Activated CD4-positive, CD25-positive, alpha-beta regulatory T cell treated with anti-CD3 and anti-CD28 coated beads, Interleukin-2, amount 50 U/mL, for 24 hours (primary cell): ENCODE measurements at regions not wholly inside any gene's neighbourhood (a gene's known extent, or its start where the extent isn't known, plus 50 kb on each side); places are given as distances from the start of the nearest gene placed in this dataset.
A peak's percentile ranks its signal among the peaks of the same experiment; 100 is the strongest.
"Not testable (repeated sequence)": the region's sequence is repeated elsewhere in the genome, so short reads cannot be mapped to it uniquely, and the experiment has no call there.

Source experiments
- ATAC-seq, 2 donors: fragments of 150-1000 bp; cut with Tn5 transposase; one replicate each; pipeline ENCODE4 v1.10.0; 2021; ENCODE audit warnings: mild to moderate bottlenecking in 1 of 2, moderate library complexity in 1 of 2

- ATAC-seq: no peak
Observed at GRCh38 chr12:22115711-22116110, 69.7 kb downstream of the CMAS start.

GRCh38 chr12:22116376-22116775 lies 70.4 kb downstream of the CMAS start:
- no peak for ATAC-seq

GRCh38 chr12:22117563-22118237 lies 71.7 kb downstream of the CMAS start:
- ATAC-seq: no peak

GRCh38 chr12:22118238-22118790 lies 72.3 kb downstream of the CMAS start:
- no peak for ATAC-seq

- peak in 1 of 2 donors; percentile 43 for ATAC-seq
Observed at GRCh38 chr12:22121224-22121623, 75.2 kb downstream of the CMAS start.

GRCh38 chr12:22122359-22122758 lies 76.3 kb downstream of the CMAS start:
- ATAC-seq: no peak

GRCh38 chr12:22124987-22125386 lies 79.0 kb downstream of the CMAS start:
- ATAC-seq: no peak

- peak; percentile 55 to 69 for ATAC-seq
Observed at GRCh38 chr12:22126101-22126500, 80.1 kb downstream of the CMAS start.

GRCh38 chr12:22126758-22127157 lies 80.7 kb downstream of the CMAS start:
- ATAC-seq: peak; percentile 39 to 58

GRCh38 chr12:22130671-22131070 lies 84.7 kb downstream of the CMAS start:
- peak; percentile 22 to 25 for ATAC-seq

GRCh38 chr12:22136604-22137117 lies 90.6 kb downstream of the CMAS start:
- ATAC-seq: not testable (repeated sequence)
